ENCODE measurements at regions not wholly inside any gene's neighbourhood (a gene's known extent, or its start where the extent isn't known, plus 50 kb on each side); places are given as distances from the start of the nearest gene placed in this dataset.

GRCh38 chr14:22409006-22409405 is 180.0 kb downstream of the DAD1 start:
- no peak for DNase-seq

GRCh38 chr14:22408547-22408946 is 180.5 kb downstream of the DAD1 start:
- ChIA-PET POLR2A (no interaction called here), CTCF (no interaction called here)
- H3K4me1 Mint-ChIP-seq: no peaks in the 10 kb centered on the region
- H3K9me3 Mint-ChIP-seq (ENCODE audit: low read depth): no peaks in the 10 kb centered on the region
- DNase-seq: no peak
- no peaks in the 10 kb centered on the region for H3K27me3 Mint-ChIP-seq
- intact Hi-C loops (cut with DNase I, micrococcal nuclease): no loop called here
- H3K4me3 Mint-ChIP-seq: no peak overlapping the region
- no peak overlapping the region for H3K27ac Mint-ChIP-seq
- H3K36me3 Mint-ChIP-seq (ENCODE audit: low read depth): no peaks in the 10 kb centered on the region
- ATAC-seq: no peak

More at GRCh38 chr14:22409006-22409405, 180.0 kb downstream of the DAD1 start:
- H3K27ac Mint-ChIP-seq: no peak overlapping the region
- ChIA-PET CTCF (no interaction called here), POLR2A (no interaction called here)
- H3K27me3 Mint-ChIP-seq: no peaks in the 10 kb centered on the region
- ATAC-seq: no peak
- no peak overlapping the region for H3K4me3 Mint-ChIP-seq
- no peaks in the 10 kb centered on the region for H3K9me3 Mint-ChIP-seq (ENCODE audit: low read depth)
- intact Hi-C loops (cut with DNase I, micrococcal nuclease): no loop called here
- no peaks in the 10 kb centered on the region for H3K36me3 Mint-ChIP-seq (ENCODE audit: low read depth)
- H3K4me1 Mint-ChIP-seq: no peaks in the 10 kb centered on the region

- ATAC-seq (no peak), DNase-seq (no peak)
- Mint-ChIP-seq H3K4me3 (no peak overlapping the region), H3K4me1 (no peaks in the 10 kb centered on the region), H3K9me3 (ENCODE audit: low read depth) (no peaks in the 10 kb centered on the region), H3K27me3 (no peaks in the 10 kb centered on the region), H3K36me3 (ENCODE audit: low read depth) (no peaks in the 10 kb centered on the region), H3K27ac (no peak overlapping the region)
- intact Hi-C loops (cut with DNase I, micrococcal nuclease): no loop called here
- ChIA-PET POLR2A (no interaction called here), CTCF (no interaction called here)
Measured at GRCh38 chr14:22407033-22407432, 182.0 kb downstream of the DAD1 start.

DNA sequence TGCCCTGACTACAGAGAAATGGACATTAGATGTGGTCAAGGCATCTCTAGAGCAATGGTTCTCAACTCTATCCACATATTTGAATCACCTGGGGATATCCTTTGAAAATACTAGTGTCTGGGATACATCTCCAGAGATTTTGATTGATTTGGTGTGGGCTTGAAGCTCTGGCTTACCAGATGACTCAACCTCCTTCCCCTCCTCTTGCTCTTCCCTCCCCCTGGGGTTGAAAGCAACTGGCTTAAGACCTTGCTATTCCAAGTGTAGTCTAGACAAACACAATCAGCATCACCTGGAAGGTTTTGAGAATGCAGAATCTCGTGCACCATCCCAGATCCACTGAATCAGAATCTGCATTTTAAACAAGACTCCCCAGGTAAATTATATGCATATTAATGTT is 183.8 kb downstream of the DAD1 start:
- POLR2A ChIA-PET: no interaction called here
- Mint-ChIP-seq H3K27ac (no peak overlapping the region), H3K9me3 (ENCODE audit: low read depth) (no peaks in the 10 kb centered on the region), H3K4me3 (no peak overlapping the region), H3K36me3 (ENCODE audit: low read depth) (no peaks in the 10 kb centered on the region), H3K4me1 (no peaks in the 10 kb centered on the region), H3K27me3 (no peaks in the 10 kb centered on the region)
- DNase-seq (no peak), ATAC-seq (no peak)
- intact Hi-C loops (cut with DNase I, micrococcal nuclease): no loop called here
- CTCF ChIA-PET: no interaction called here

GRCh38 chr14:22403296-22403695 is 185.7 kb downstream of the DAD1 start:
- DNase-seq: no peak
- no peaks in the 10 kb centered on the region for H3K9me3 Mint-ChIP-seq (ENCODE audit: low read depth)
- H3K4me1 Mint-ChIP-seq: no peaks in the 10 kb centered on the region
- H3K27ac Mint-ChIP-seq: no peak overlapping the region
- ATAC-seq: no peak
- ChIA-PET POLR2A (no interaction called here), CTCF (no interaction called here)
- no peaks in the 10 kb centered on the region for H3K27me3 Mint-ChIP-seq
- H3K36me3 Mint-ChIP-seq (ENCODE audit: low read depth): no peaks in the 10 kb centered on the region
- intact Hi-C loops (cut with DNase I, micrococcal nuclease): no loop called here
- H3K4me3 Mint-ChIP-seq: no peak overlapping the region

DNA sequence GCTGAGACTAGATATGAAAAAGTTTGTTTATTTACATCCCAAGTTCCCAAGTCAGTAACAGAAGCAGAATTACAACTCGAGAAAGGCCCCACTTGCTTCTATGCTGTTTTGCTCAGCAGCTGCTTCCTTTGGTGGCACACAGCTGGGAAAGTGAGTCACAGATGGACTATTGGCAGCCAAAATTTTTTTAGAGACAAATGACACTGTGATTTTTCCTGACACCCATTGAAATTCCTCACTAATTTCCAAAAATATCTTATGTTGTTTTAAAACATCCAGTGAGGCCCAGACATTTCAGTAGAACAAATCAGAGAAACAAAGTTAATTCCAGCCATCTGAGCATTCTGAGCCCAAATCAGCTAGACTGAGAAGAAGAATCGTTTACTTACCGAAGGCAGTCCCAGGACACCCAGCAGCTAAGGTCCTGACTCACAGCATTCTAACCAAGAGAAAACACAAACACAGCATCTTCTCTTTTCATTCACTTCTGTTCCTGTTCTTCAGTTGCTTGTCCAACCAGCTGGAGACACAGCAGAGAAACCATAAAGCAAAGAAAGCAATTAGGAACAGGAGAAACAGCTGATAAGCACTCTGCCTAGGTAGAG is 188.3 kb downstream of the DAD1 start:
- H3K27me3 Mint-ChIP-seq: no peaks in the 10 kb centered on the region
- H3K4me1 Mint-ChIP-seq: no peaks in the 10 kb centered on the region
- no peak for ATAC-seq
- no peak overlapping the region for H3K4me3 Mint-ChIP-seq
- no peak overlapping the region for H3K27ac Mint-ChIP-seq
- H3K9me3 Mint-ChIP-seq (ENCODE audit: low read depth): no peaks in the 10 kb centered on the region
- no peaks in the 10 kb centered on the region for H3K36me3 Mint-ChIP-seq (ENCODE audit: low read depth)
- intact Hi-C loops (cut with DNase I, micrococcal nuclease): no loop called here
- ChIA-PET CTCF (no interaction called here), POLR2A (no interaction called here)
- no peak for DNase-seq

DNA sequence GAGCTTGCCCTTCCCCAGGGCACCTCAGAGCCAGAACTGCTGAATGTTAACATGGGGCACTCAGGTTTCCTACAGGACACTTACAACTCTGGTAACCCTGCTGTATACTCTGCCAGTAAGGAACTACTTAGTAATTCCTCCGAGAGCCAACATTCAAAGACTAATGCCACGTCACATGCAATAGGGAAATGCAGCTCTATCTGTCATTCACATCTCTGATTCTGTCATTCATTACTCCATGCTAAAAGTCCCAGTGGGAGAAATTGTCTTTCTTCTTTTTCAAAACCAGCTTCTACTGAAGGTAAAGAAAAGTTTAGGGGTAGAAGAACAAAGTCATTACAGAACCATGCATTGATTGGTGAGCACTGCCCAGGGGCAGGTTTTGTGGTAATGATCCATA is 189.2 kb downstream of the DAD1 start:
- H3K27ac Mint-ChIP-seq: no peak overlapping the region
- DNase-seq: no peak
- H3K36me3 Mint-ChIP-seq (ENCODE audit: low read depth): no peaks in the 10 kb centered on the region
- H3K4me3 Mint-ChIP-seq: no peak overlapping the region
- H3K4me1 Mint-ChIP-seq: no peaks in the 10 kb centered on the region
- no peak for ATAC-seq
- ChIA-PET POLR2A (no interaction called here), CTCF (no interaction called here)
- no peaks in the 10 kb centered on the region for H3K27me3 Mint-ChIP-seq
- intact Hi-C loops (cut with DNase I, micrococcal nuclease): no loop called here
- H3K9me3 Mint-ChIP-seq (ENCODE audit: low read depth): no peaks in the 10 kb centered on the region

GRCh38 chr14:22397221-22397737 is 191.7 kb downstream of the DAD1 start:
- ATAC-seq: no peak
- Mint-ChIP-seq H3K27ac (no peak overlapping the region), H3K9me3 (ENCODE audit: low read depth) (no peaks in the 10 kb centered on the region)

GRCh38 chr14:22395803-22396202 is 193.2 kb downstream of the DAD1 start:
- Mint-ChIP-seq H3K4me1 (no peaks in the 10 kb centered on the region), H3K27me3 (no peaks in the 10 kb centered on the region), H3K9me3 (ENCODE audit: low read depth) (no peaks in the 10 kb centered on the region), H3K4me3 (no peak overlapping the region), H3K27ac (no peak overlapping the region), H3K36me3 (ENCODE audit: low read depth) (no peaks in the 10 kb centered on the region)
- POLR2A ChIA-PET: no interaction called here
- CTCF ChIA-PET: no interaction called here
- DNase-seq: no peak
- no peak for ATAC-seq
- intact Hi-C loops (cut with DNase I, micrococcal nuclease): no loop called here

More at GRCh38 chr14:22397221-22397737, 191.7 kb downstream of the DAD1 start:
- POLR2A ChIA-PET: no interaction called here
- Mint-ChIP-seq H3K36me3 (ENCODE audit: low read depth) (no peaks in the 10 kb centered on the region), H3K27me3 (no peaks in the 10 kb centered on the region), H3K4me3 (no peak overlapping the region), H3K4me1 (no peaks in the 10 kb centered on the region)
- CTCF ChIA-PET: no interaction called here
- intact Hi-C loops (cut with DNase I, micrococcal nuclease): no loop called here
- no peak for DNase-seq

GRCh38 chr14:22394616-22395015 is 194.4 kb downstream of the DAD1 start:
- POLR2A ChIA-PET: no interaction called here
- no peaks in the 10 kb centered on the region for H3K4me1 Mint-ChIP-seq

DNA sequence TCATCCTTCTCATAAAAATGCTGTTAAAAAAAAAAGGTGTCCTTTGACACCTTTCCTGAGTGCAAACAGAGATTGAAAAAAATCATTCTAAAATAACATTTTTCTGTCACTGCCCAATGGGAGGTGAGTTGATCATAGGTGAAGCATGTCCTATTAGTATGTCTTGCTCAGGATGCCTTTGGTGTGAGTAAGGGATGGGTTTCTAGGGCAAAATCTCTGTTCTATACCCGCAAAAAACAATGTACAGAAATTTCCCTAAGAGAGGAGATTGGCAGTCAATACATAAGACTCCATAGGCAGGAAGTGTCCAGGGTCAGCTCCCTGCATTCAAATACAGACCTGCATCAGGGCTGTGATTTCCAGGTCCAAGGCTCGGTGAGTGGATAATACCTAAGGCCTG is 195.2 kb downstream of the DAD1 start:
- Mint-ChIP-seq H3K27me3 (no peaks in the 10 kb centered on the region), H3K27ac (no peak overlapping the region), H3K4me1 (no peaks in the 10 kb centered on the region), H3K36me3 (ENCODE audit: low read depth) (no peaks in the 10 kb centered on the region), H3K4me3 (no peak overlapping the region), H3K9me3 (ENCODE audit: low read depth) (no peaks in the 10 kb centered on the region)
- ChIA-PET CTCF (no interaction called here), POLR2A (no interaction called here)
- intact Hi-C loops (cut with DNase I, micrococcal nuclease): no loop called here
- DNase-seq (no peak), ATAC-seq (no peak)

More at GRCh38 chr14:22394616-22395015, 194.4 kb downstream of the DAD1 start:
- Mint-ChIP-seq H3K36me3 (ENCODE audit: low read depth) (no peaks in the 10 kb centered on the region), H3K9me3 (ENCODE audit: low read depth) (no peaks in the 10 kb centered on the region), H3K27me3 (no peaks in the 10 kb centered on the region), H3K4me3 (no peak overlapping the region), H3K27ac (no peak overlapping the region)
- no peak for DNase-seq
- ATAC-seq: no peak
- intact Hi-C loops (cut with DNase I, micrococcal nuclease): no loop called here
- CTCF ChIA-PET: no interaction called here

DNA sequence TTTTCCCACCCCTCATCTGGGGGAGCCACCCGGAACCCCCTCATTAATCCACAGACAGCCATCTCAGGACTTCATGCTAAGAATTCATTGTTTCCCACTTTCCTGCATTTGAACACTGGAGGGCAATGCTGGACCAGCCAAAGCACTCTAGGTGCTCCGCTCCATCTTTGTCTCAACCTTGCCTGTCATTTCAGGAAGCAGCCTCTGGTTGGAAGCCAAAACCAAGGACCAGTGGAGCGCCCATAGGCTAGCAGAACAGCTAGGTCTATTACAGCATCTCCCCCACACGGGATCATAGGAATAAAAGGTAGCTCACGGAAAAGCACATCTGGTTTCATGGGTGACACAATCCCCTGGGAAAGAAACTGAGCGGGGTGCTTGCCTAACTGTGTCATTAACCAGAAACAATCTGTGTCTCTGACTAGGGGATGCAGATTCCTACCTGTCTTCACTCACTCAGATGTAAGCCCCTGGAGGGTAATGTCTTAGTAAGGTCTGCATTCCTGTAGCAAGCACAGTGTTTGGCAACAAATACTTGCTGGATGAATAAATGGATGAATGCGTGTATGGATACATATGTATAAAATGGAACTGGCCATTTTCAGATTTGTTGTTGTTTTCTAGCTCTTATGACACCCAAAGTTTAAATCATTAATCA is 197.0 kb downstream of the DAD1 start:
- intact Hi-C loops (cut with DNase I, micrococcal nuclease): no loop called here
- DNase-seq (no peak), ATAC-seq (no peak)
- POLR2A ChIA-PET: no interaction called here
- Mint-ChIP-seq H3K4me1 (no peaks in the 10 kb centered on the region), H3K27me3 (no peaks in the 10 kb centered on the region), H3K9me3 (ENCODE audit: low read depth) (no peaks in the 10 kb centered on the region), H3K27ac (no peak overlapping the region), H3K36me3 (ENCODE audit: low read depth) (no peaks in the 10 kb centered on the region), H3K4me3 (no peak overlapping the region)
- CTCF ChIA-PET: no interaction called here

All from activated CD4-positive, alpha-beta T cell treated with anti-CD3 and anti-CD28 coated beads for 36 hours (primary cell).